Mammary epithelial cell (primary cell): ENCODE measurements at regions not wholly inside any gene's neighbourhood (a gene's known extent, or its start where the extent isn't known, plus 50 kb on each side); places are given as distances from the start of the nearest gene placed in this dataset.

ENCODE experiments used
- EZH2 ChIP-seq: IDR thresholded peaks from 2 replicates; pipeline ENCODE4 v1.6.1; 2012; ENCODE audit warnings: low read length, inconsistent platforms, borderline replicate concordance
- TF ChIP-seq, protein P1 (sequence below), 2 donors: IDR thresholded peaks in 1 of 2; conservative IDR thresholded peaks in 1 of 2; 2 replicates each; pipeline ENCODE4 v1.5.1; 2011 to 2012; ENCODE audit warnings: inconsistent platforms in 2 of 2, low read length in 2 of 2, mild to moderate bottlenecking in 2 of 2, control low read depth in 1 of 2, low read depth in 1 of 2; ENCODE audit not compliant: insufficient read depth in 1 of 2; ENCODE audit errors: extremely low read depth in 1 of 2

DNA sequence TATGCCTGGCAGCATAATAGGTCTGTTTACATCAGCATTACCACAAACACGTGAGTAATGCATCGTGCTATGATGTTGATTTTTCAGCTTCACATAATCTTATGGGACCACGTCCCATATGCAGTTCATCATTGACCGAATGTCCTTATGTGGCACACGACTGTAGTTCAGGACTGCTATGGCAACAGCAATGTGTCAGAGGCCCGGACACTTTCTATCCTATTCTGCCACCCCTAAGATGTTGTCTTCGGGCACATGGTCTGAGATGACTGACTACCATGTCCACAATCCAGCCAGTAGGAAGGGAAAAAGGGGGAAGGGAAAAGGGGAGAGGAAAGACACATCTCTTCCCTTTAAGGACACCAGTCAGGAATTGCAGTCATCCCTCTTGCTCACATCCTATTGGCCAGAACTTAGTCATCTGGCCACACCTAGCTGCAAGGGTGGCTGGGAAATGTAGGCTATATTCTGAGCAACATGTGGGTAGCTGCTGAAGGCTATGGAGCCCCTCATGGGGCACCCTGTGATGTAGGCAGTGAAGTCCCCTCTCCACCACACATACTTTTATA is 196.0 kb upstream of the RBPJ start:
- TF ChIP-seq, protein P1, sequence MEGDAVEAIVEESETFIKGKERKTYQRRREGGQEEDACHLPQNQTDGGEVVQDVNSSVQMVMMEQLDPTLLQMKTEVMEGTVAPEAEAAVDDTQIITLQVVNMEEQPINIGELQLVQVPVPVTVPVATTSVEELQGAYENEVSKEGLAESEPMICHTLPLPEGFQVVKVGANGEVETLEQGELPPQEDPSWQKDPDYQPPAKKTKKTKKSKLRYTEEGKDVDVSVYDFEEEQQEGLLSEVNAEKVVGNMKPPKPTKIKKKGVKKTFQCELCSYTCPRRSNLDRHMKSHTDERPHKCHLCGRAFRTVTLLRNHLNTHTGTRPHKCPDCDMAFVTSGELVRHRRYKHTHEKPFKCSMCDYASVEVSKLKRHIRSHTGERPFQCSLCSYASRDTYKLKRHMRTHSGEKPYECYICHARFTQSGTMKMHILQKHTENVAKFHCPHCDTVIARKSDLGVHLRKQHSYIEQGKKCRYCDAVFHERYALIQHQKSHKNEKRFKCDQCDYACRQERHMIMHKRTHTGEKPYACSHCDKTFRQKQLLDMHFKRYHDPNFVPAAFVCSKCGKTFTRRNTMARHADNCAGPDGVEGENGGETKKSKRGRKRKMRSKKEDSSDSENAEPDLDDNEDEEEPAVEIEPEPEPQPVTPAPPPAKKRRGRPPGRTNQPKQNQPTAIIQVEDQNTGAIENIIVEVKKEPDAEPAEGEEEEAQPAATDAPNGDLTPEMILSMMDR (conservative IDR thresholded peaks at IDR 0.05 in 1 of 2, IDR thresholded peaks at IDR 0.05 in 1 of 2; ENCODE audit: extremely low read depth in 1 of 2, insufficient read depth in 1 of 2, low read depth in 1 of 2, low read length in 2 of 2) = no peak
- TF ChIP-seq EZH2 = no peak
